ENCODE measurements at regions not wholly inside any gene's neighbourhood (a gene's known extent, or its start where the extent isn't known, plus 50 kb on each side); places are given as distances from the start of the nearest gene placed in this dataset.

DNA sequence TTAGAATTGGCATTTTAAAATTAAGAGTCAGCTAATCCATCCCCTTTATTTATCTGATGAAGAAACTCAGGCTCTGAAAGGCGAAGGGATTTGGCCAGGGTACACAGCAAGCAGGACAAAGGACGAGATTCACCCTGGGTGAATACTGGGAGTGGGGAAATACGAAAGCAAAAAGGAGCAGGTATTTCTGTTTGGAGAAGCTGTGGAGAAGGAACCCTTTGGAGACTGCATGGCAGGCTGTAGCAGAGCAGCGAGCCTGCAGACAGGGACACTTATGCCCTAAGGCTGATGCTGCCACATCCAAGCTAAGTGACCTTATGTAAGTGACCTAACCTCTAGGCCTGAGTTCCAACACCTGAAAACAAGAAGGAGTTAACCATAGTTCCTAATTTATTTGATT is 207.2 kb upstream of the C1orf87 start:
- TF ChIP-seq, protein P1, sequence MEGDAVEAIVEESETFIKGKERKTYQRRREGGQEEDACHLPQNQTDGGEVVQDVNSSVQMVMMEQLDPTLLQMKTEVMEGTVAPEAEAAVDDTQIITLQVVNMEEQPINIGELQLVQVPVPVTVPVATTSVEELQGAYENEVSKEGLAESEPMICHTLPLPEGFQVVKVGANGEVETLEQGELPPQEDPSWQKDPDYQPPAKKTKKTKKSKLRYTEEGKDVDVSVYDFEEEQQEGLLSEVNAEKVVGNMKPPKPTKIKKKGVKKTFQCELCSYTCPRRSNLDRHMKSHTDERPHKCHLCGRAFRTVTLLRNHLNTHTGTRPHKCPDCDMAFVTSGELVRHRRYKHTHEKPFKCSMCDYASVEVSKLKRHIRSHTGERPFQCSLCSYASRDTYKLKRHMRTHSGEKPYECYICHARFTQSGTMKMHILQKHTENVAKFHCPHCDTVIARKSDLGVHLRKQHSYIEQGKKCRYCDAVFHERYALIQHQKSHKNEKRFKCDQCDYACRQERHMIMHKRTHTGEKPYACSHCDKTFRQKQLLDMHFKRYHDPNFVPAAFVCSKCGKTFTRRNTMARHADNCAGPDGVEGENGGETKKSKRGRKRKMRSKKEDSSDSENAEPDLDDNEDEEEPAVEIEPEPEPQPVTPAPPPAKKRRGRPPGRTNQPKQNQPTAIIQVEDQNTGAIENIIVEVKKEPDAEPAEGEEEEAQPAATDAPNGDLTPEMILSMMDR (conservative IDR thresholded peaks at IDR 0.05; ENCODE audit: low read length) = no peak
- no peak for TF ChIP-seq EZH2phosphoT487 (IDR thresholded peaks at IDR 0.05; ENCODE audit: borderline replicate concordance, low read depth, low read length)

Measured in OCI-LY7 (cell line).